ENCODE measurements at regions not wholly inside any gene's neighbourhood (a gene's known extent, or its start where the extent isn't known, plus 50 kb on each side); places are given as distances from the start of the nearest gene placed in this dataset.

- intact Hi-C loops (cut with micrococcal nuclease): no loop called here
- Histone ChIP-seq H3K4me2 (ENCODE audit: low read length) (no peak overlapping the region), H3K9me3 (ENCODE audit: control insufficient read depth in 1 of 2, insufficient read depth in 1 of 2, low read depth in 1 of 2, low read length in 2 of 2) (no peaks in the 10 kb centered on the region), H3K4me3 (replicated peaks in 1 of 2; ENCODE audit: low read depth in 1 of 2, low read length in 2 of 2) (no peak overlapping the region), H3K79me2 (ENCODE audit: insufficient read depth, low read length) (no peaks in the 10 kb centered on the region), H3K9me2 (ENCODE audit: insufficient read depth) (no peaks in the 10 kb centered on the region), H2AFZ (ENCODE audit: low read depth, low read length, poor library complexity, severe bottlenecking) (no peak overlapping the region), H3K4me1 (ENCODE audit: control insufficient read depth in 1 of 2, insufficient read depth in 2 of 2, low read length in 2 of 2) (no peaks in the 10 kb centered on the region), H3K27ac (ENCODE audit: low read depth, low read length) (no peak overlapping the region), H3K27me3 (ENCODE audit: insufficient read depth, low read length) (no peaks in the 10 kb centered on the region), H3K9ac (ENCODE audit: low read length) (no peak overlapping the region), H4K20me1 (ENCODE audit: insufficient read depth) (no peaks in the 10 kb centered on the region), H3K36me3 (ENCODE audit: control insufficient read depth in 1 of 2, insufficient read depth in 2 of 2, low read length in 2 of 2) (no peaks in the 10 kb centered on the region)
- CTCF ChIA-PET: no interaction called here
- RAD21 ChIA-PET (ENCODE audit: low non-redundant PET in 1 of 2, low total read pairs in 2 of 2, uncharacterized antibody in 2 of 2, unreplicated experiment in 2 of 2): no interaction called here
- DNase-seq (ENCODE audit: low read depth, low spot score) (no peak), ATAC-seq (no peak)
- POLR2A ChIA-PET: no interaction called here
- TF ChIP-seq SP1 (IDR thresholded peaks at IDR 0.05; ENCODE audit: low read depth) (no peak), RAD21 (IDR thresholded peaks at IDR 0.05; ENCODE audit: low read depth) (no peak), JUND (IDR thresholded peaks at IDR 0.05) (no peak), ZBTB33 (IDR thresholded peaks at IDR 0.05; ENCODE audit: extremely low read depth, insufficient replicate concordance, low read length) (no peak), EZH2 (IDR thresholded peaks at IDR 0.05) (no peak), FOSL1 (IDR thresholded peaks at IDR 0.05; ENCODE audit: low read depth) (no peak), POLR2A (IDR thresholded peaks at IDR 0.05; ENCODE audit: borderline replicate concordance, extremely low read depth, insufficient read depth, insufficient read length) (no peak), TCF7L2 (IDR thresholded peaks at IDR 0.05; ENCODE audit: borderline replicate concordance, extremely low read depth, insufficient read depth, insufficient read length) (no peak), CBX3 (IDR thresholded peaks at IDR 0.05; ENCODE audit: low read depth) (no peak)
- BruUV-seq (replicated peaks): no TSS peak
Observed at GRCh38 chr1:97004054-97004453, 282.5 kb downstream of the PTBP2 start.

DNA sequence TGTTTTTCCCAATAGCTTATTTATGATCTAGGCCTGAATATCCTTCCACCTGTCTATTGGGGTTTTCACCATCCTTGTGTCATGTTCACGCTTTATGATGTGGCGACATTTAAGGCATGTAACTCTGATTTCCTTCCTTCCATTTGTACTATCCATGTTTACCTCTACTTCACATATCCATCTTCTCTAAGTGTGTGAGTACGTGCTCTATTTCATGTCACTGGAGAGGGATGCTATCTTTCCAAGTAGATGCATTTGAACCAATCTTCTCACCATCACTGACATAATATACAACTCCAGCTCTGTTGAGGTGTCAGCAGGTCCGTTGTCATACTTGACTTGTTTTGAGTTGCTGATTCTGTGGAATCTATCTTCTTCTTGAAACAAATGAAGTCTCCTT lies 283.2 kb downstream of the PTBP2 start:
- Histone ChIP-seq H3K27ac (ENCODE audit: low read depth, low read length) (no peak overlapping the region), H3K27me3 (ENCODE audit: insufficient read depth, low read length) (no peaks in the 10 kb centered on the region), H4K20me1 (ENCODE audit: insufficient read depth) (no peaks in the 10 kb centered on the region), H3K4me2 (ENCODE audit: low read length) (no peak overlapping the region), H3K9me3 (ENCODE audit: control insufficient read depth in 1 of 2, insufficient read depth in 1 of 2, low read depth in 1 of 2, low read length in 2 of 2) (no peaks in the 10 kb centered on the region), H3K4me1 (ENCODE audit: control insufficient read depth in 1 of 2, insufficient read depth in 2 of 2, low read length in 2 of 2) (no peaks in the 10 kb centered on the region), H3K79me2 (ENCODE audit: insufficient read depth, low read length) (no peaks in the 10 kb centered on the region), H3K9me2 (ENCODE audit: insufficient read depth) (no peaks in the 10 kb centered on the region), H3K4me3 (replicated peaks in 1 of 2; ENCODE audit: low read depth in 1 of 2, low read length in 2 of 2) (no peak overlapping the region), H2AFZ (ENCODE audit: low read depth, low read length, poor library complexity, severe bottlenecking) (no peak overlapping the region), H3K9ac (ENCODE audit: low read length) (no peak overlapping the region), H3K36me3 (ENCODE audit: control insufficient read depth in 1 of 2, insufficient read depth in 2 of 2, low read length in 2 of 2) (no peaks in the 10 kb centered on the region)
- ChIA-PET CTCF (no interaction called here), POLR2A (no interaction called here), RAD21 (ENCODE audit: low non-redundant PET in 1 of 2, low total read pairs in 2 of 2, uncharacterized antibody in 2 of 2, unreplicated experiment in 2 of 2) (no interaction called here)
- BruUV-seq (replicated peaks): no TSS peak
- intact Hi-C loops (cut with micrococcal nuclease): no loop called here
- ATAC-seq (no peak), DNase-seq (ENCODE audit: low read depth, low spot score) (no peak)
- TF ChIP-seq, protein P1, sequence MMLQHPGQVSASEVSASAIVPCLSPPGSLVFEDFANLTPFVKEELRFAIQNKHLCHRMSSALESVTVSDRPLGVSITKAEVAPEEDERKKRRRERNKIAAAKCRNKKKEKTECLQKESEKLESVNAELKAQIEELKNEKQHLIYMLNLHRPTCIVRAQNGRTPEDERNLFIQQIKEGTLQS (IDR thresholded peaks at IDR 0.05): no peak
- TF ChIP-seq EZH2phosphoT487 (IDR thresholded peaks at IDR 0.05; ENCODE audit: borderline replicate concordance): no peak
- TF ChIP-seq EGR1 (IDR thresholded peaks at IDR 0.05; ENCODE audit: low read depth): no peak
- TF ChIP-seq ZNF274 (IDR thresholded peaks at IDR 0.05; ENCODE audit: low read depth, low read length): no peak
- TF ChIP-seq MAX (IDR thresholded peaks at IDR 0.05): no peak
- TF ChIP-seq ELF1 (IDR thresholded peaks at IDR 0.05; ENCODE audit: borderline replicate concordance, low read depth): no peak
- no peak for TF ChIP-seq TCF7L2 (IDR thresholded peaks at IDR 0.05; ENCODE audit: borderline replicate concordance, extremely low read depth, insufficient read depth, insufficient read length)
- TF ChIP-seq REST (IDR thresholded peaks at IDR 0.05; ENCODE audit: low read depth): no peak
- no peak for TF ChIP-seq SIN3A (IDR thresholded peaks at IDR 0.05; ENCODE audit: low read depth)

Data from HCT116 (cell line).